Sigmoid colon (tissue), 6 donors: ENCODE measurements at regions not wholly inside any gene's neighbourhood (a gene's known extent, or its start where the extent isn't known, plus 50 kb on each side); places are given as distances from the start of the nearest gene placed in this dataset.

Experiments
- DNase-seq: peaks from one replicate; pipeline ENCODE4 v3.0.0-alpha.2; 2019
- H3K27ac ChIP-seq, 4 donors: fragments of 200-600 bp; sonication (generic); one replicate each; pipeline ENCODE4 v1.5.1; 2016 to 2019; ENCODE audit warnings: mild to moderate bottlenecking in 1 of 4
- H3K27me3 ChIP-seq, 3 donors: fragments of 200-600 bp; sonication (generic); one replicate each; pipeline ENCODE4 v1.5.1; 2019; ENCODE audit warnings: mild to moderate bottlenecking in 1 of 3
- H3K36me3 ChIP-seq, 4 donors: fragments of 200-600 bp; sonication (generic); one replicate each; pipeline ENCODE4 v1.5.1; 2016 to 2019
- H3K4me1 ChIP-seq, 4 donors: fragments of 200-600 bp; sonication (generic); one replicate each; pipeline ENCODE4 v1.5.1; 2017 to 2019
- H3K4me3 ChIP-seq, 4 donors: fragments of 200-600 bp; sonication (generic); one replicate each; pipeline ENCODE4 v1.5.1; 2017 to 2019; ENCODE audit warnings: mild to moderate bottlenecking in 2 of 4, moderate library complexity in 1 of 4
- H3K9me3 ChIP-seq, 4 donors: fragments of 200-600 bp in 3 of 4; sonication (generic) in 3 of 4; one replicate each; pipeline versions ENCODE4 v1.5.1 to v1.6.1; 2013 to 2019
- CTCF ChIP-seq, 4 experiments: fragments of 450-650 bp in 3 of 4; fragments of 200-600 bp in 1 of 4; IDR thresholded peaks; one replicate each; pipeline ENCODE4 v1.5.1; 2016 to 2019; ENCODE audit warnings: antibody characterized with exemption in 4 of 4, mild to moderate bottlenecking in 3 of 4, moderate library complexity in 2 of 4
- EP300 ChIP-seq, 4 donors: sonication (generic); formaldehyde crosslinking; IDR thresholded peaks; one replicate each; pipeline ENCODE4 v1.6.1; 2017; ENCODE audit warnings: antibody characterized with exemption in 4 of 4
- POLR2A ChIP-seq, 2 donors: fragments of 450-650 bp; IDR thresholded peaks; one replicate each; pipeline ENCODE4 v1.6.1; 2016; ENCODE audit warnings: antibody characterized with exemption in 2 of 2, mild to moderate bottlenecking in 2 of 2, moderate library complexity in 2 of 2
- POLR2AphosphoS5 ChIP-seq, 4 donors: sonication (generic); formaldehyde crosslinking; IDR thresholded peaks; one replicate each; pipeline ENCODE4 v1.6.1; 2017; ENCODE audit warnings: antibody characterized with exemption in 4 of 4
- WGBS, 2 donors: extraction: QIAGEN DNeasy Blood & Tissue Kit; methylation state at CpG; one replicate each; pipeline ENCODE4 v1.1.7; 2013; 5-methylcytosine and 5-hydroxymethylcytosine counted together
- intact Hi-C: fragments of 100-400 bp; cut with DNase I; formaldehyde crosslinking; loops from one replicate; pipeline ENCODE4 v1.15.1; 2023
- donor health status: healthy with polysubstance abuse.
- donor health status: healthy.

- Histone ChIP-seq H3K9me3 (no peaks in the 10 kb centered on the region), H3K27ac (no peak overlapping the region), H3K27me3 (no peaks in the 10 kb centered on the region), H3K4me1 (no peaks in the 10 kb centered on the region), H3K4me3 (no peak overlapping the region), H3K36me3 (no peaks in the 10 kb centered on the region)
- 36 to 51% methylated on average over 4 of the region's 4 CpGs for WGBS, 2 donors
- no peak for TF ChIP-seq POLR2AphosphoS5 (IDR thresholded peaks at IDR 0.05)
- no peak for TF ChIP-seq CTCF (IDR thresholded peaks at IDR 0.05)
- TF ChIP-seq POLR2A (IDR thresholded peaks at IDR 0.05): no peak
- TF ChIP-seq EP300 (IDR thresholded peaks at IDR 0.05): no peak
- intact Hi-C loops: no loop called here
- DNase-seq: no peak
Measured at GRCh38 chr6:68468244-68468884, 166.7 kb upstream of the ADGRB3 start.

- intact Hi-C loops: no loop called here
- DNase-seq: no peak
- Histone ChIP-seq H3K27me3 (no peaks in the 10 kb centered on the region), H3K4me3 (no peak overlapping the region), H3K4me1 (no peaks in the 10 kb centered on the region), H3K36me3 (no peaks in the 10 kb centered on the region), H3K9me3 (peaks cover 0 to 3% (median 0%) of the 10 kb centered on the region in 4 donors), H3K27ac (no peak overlapping the region)
- WGBS, 2 donors: 91 to 92% methylated on average over 3 of the region's 3 CpGs
- TF ChIP-seq POLR2AphosphoS5 (IDR thresholded peaks at IDR 0.05) (no peak), POLR2A (IDR thresholded peaks at IDR 0.05) (no peak), CTCF (IDR thresholded peaks at IDR 0.05) (no peak), EP300 (IDR thresholded peaks at IDR 0.05) (no peak)
Measured at GRCh38 chr6:68458447-68458846, 176.6 kb upstream of the ADGRB3 start.

GRCh38 chr6:68447112-68447511, 188.0 kb upstream of the ADGRB3 start:
- no peaks in the 10 kb centered on the region for H3K27me3 ChIP-seq
- 70 to 73% methylated on average over 4 of the region's 4 CpGs for WGBS, 2 donors
- H3K4me1 ChIP-seq: no peaks in the 10 kb centered on the region
- intact Hi-C loops: no loop called here
- H3K36me3 ChIP-seq: no peaks in the 10 kb centered on the region
- no peaks in the 10 kb centered on the region for H3K9me3 ChIP-seq
- H3K4me3 ChIP-seq: no peak overlapping the region
- no peak for TF ChIP-seq POLR2AphosphoS5 (IDR thresholded peaks at IDR 0.05)
- no peak for TF ChIP-seq POLR2A (IDR thresholded peaks at IDR 0.05)
- no peak for TF ChIP-seq CTCF (IDR thresholded peaks at IDR 0.05)
- TF ChIP-seq EP300 (IDR thresholded peaks at IDR 0.05): no peak
- no peak overlapping the region for H3K27ac ChIP-seq
- DNase-seq: no peak

- intact Hi-C loops: no loop called here
- Histone ChIP-seq H3K4me1 (no peaks in the 10 kb centered on the region), H3K27ac (no peak overlapping the region), H3K4me3 (no peak overlapping the region), H3K27me3 (no peaks in the 10 kb centered on the region), H3K36me3 (no peaks in the 10 kb centered on the region), H3K9me3 (no peaks in the 10 kb centered on the region)
- no peak for TF ChIP-seq CTCF (IDR thresholded peaks at IDR 0.05)
- TF ChIP-seq POLR2AphosphoS5 (IDR thresholded peaks at IDR 0.05): no peak
- TF ChIP-seq EP300 (IDR thresholded peaks at IDR 0.05): no peak
- TF ChIP-seq POLR2A (IDR thresholded peaks at IDR 0.05): no peak
- DNase-seq: no peak
Measured at GRCh38 chr6:68445926-68446325, 189.2 kb upstream of the ADGRB3 start.

- Histone ChIP-seq H3K4me1 (no peaks in the 10 kb centered on the region), H3K4me3 (no peak overlapping the region), H3K36me3 (no peaks in the 10 kb centered on the region), H3K9me3 (no peaks in the 10 kb centered on the region), H3K27ac (no peak overlapping the region), H3K27me3 (no peaks in the 10 kb centered on the region)
- no peak for TF ChIP-seq POLR2AphosphoS5 (IDR thresholded peaks at IDR 0.05)
- TF ChIP-seq POLR2A (IDR thresholded peaks at IDR 0.05): no peak
- TF ChIP-seq CTCF (IDR thresholded peaks at IDR 0.05): no peak
- no peak for TF ChIP-seq EP300 (IDR thresholded peaks at IDR 0.05)
- intact Hi-C loops: no loop called here
- DNase-seq: no peak
Measured at GRCh38 chr6:68443704-68444103, 191.4 kb upstream of the ADGRB3 start.
